Kidney epithelial cell (primary cell): ENCODE measurements at regions not wholly inside any gene's neighbourhood (a gene's known extent, or its start where the extent isn't known, plus 50 kb on each side); places are given as distances from the start of the nearest gene placed in this dataset.

ENCODE experiments used
- DNase-seq: peaks from one replicate; pipeline ENCODE4 v3.0.0-alpha.2; 2010; ENCODE audit warnings: low read depth
- H3K27me3 ChIP-seq: 2 replicates; pipeline ENCODE4 v1.6.0; 2011; ENCODE audit warnings: low read length; ENCODE audit not compliant: control insufficient read depth, insufficient read depth
- H3K36me3 ChIP-seq: 2 replicates; pipeline ENCODE4 v1.5.1; 2011; ENCODE audit warnings: low read length; ENCODE audit not compliant: control insufficient read depth, insufficient read depth
- H3K4me3 ChIP-seq: 2 replicates; pipeline ENCODE4 v1.5.1; 2011; ENCODE audit warnings: low read depth, mild to moderate bottlenecking, control low read depth, low read length
- TF ChIP-seq, protein P1 (sequence below): IDR thresholded peaks from 2 replicates; pipeline ENCODE4 v1.5.1; 2011; ENCODE audit warnings: mild to moderate bottlenecking, moderate library complexity, low read length, control low read depth, inconsistent platforms; ENCODE audit not compliant: insufficient read depth, poor library complexity, severe bottlenecking

DNA sequence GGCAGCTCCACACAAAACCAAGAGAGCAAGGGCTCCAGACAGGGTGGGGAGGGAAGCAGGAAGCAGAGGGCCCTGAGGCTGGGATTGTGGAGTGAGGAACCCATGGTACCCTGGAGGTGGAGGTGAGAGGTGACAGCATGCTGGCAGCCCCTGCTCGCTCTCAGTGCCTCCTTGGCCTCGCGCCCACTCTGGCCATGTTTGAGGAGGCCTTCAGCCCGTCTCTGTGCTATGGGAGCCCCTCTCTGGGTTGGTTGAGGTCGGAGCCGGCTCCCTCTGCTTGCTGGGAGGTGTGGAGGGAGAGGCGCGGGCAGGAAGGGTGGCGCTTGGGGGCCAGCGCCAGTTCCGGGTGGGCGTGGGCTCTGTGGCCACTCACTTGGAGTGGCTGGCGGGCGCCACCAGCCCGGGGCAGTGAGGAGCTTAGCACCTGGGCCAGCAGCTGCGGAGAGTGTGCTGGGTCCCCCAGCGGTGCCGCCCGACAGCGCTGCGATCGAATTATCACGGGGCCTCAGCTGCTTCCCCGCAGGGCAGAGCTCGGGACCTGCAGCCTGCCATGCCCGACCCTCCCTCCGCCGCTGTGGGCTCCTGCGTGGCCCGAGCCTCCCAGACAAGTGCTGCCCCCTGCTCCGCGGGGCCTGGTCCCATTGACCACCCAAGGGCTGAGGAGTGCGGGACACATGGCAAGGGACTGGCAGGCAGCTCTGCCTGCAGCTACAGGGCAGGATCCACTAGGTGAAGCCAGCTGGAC is 196.0 kb downstream of the DACT1 start:
- TF ChIP-seq, protein P1, sequence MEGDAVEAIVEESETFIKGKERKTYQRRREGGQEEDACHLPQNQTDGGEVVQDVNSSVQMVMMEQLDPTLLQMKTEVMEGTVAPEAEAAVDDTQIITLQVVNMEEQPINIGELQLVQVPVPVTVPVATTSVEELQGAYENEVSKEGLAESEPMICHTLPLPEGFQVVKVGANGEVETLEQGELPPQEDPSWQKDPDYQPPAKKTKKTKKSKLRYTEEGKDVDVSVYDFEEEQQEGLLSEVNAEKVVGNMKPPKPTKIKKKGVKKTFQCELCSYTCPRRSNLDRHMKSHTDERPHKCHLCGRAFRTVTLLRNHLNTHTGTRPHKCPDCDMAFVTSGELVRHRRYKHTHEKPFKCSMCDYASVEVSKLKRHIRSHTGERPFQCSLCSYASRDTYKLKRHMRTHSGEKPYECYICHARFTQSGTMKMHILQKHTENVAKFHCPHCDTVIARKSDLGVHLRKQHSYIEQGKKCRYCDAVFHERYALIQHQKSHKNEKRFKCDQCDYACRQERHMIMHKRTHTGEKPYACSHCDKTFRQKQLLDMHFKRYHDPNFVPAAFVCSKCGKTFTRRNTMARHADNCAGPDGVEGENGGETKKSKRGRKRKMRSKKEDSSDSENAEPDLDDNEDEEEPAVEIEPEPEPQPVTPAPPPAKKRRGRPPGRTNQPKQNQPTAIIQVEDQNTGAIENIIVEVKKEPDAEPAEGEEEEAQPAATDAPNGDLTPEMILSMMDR: no peak
- no peaks in the 10 kb centered on the region for H3K27me3 ChIP-seq
- no peak for DNase-seq
- H3K36me3 ChIP-seq: no peaks in the 10 kb centered on the region
- no peak overlapping the region for H3K4me3 ChIP-seq

DNA sequence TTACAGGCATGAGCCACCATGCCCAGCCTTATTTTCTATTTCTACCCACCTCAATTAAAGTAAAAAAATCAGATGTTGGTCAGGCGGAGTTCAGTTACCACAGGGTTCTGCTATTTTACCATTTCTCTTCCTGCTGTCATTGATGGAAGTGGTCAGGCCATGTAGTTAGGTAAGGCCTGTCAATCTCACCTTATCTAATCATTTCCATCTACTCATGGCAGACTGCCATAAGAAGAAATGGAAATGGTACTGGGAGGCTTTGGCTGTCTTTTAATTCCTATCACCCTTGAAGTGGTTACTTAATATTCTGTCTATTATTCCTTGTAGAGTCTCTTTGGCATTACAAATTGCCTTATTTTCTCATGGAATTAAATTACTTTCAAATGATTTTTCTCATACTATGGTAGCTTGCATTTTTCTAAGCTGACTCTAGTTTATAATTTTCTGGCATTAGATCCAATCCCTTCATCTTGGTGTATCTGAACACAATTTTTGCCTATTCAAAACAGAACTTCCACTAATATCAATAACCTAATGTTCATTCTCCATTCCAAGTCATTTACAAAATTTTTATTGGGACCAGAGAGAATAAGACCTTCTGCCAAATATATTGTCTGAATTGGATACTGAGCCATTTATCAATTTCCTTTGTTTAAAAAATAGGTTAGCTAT is 198.7 kb downstream of the DACT1 start:
- Histone ChIP-seq H3K36me3 (no peaks in the 10 kb centered on the region), H3K4me3 (no peak overlapping the region), H3K27me3 (no peaks in the 10 kb centered on the region)
- TF ChIP-seq, protein P1: no peak
- no peak for DNase-seq

DNA sequence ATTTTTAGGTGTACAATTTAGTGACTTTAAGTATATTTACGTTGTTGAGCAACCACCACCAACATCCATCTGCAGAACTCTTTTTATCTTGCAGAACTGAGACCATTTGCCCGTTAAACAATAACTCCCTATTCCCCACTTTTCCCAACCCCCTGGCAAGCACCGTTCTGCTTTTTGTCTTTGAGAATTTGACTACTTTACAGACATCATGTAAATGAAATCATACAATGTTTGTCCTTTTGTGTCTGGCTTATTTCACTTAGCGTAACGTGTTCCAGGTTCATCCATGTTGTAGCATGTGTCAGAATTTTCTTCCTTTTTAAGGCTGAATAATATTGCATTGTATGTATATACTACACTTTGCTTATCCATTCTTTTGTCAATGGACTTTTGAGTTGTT is 201.5 kb downstream of the DACT1 start:
- no peak for DNase-seq
- Histone ChIP-seq H3K36me3 (no peaks in the 10 kb centered on the region), H3K27me3 (no peaks in the 10 kb centered on the region), H3K4me3 (no peak overlapping the region)
- TF ChIP-seq, protein P1: no peak

DNA sequence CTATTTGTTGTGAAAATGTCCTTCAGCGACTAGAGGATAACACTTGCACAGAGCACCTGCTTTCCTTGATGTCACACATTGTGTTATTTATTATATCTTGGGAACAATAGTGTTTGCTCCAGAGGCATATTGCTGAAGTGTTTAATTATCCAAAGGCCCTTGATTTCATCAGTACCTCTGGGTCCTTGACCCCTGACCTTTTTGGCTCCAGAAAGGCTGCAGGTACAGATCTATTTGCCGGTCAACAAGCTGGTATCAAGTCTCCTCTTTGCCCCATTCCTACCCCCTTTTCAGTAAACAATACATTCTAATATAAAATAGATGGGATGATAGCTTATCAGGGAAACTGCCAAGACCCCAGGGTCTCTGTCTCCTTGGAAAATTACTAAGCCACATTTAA is 206.8 kb downstream of the DACT1 start:
- H3K4me3 ChIP-seq: no peak overlapping the region
- no peaks in the 10 kb centered on the region for H3K36me3 ChIP-seq
- DNase-seq: no peak
- H3K27me3 ChIP-seq: no peaks in the 10 kb centered on the region
- TF ChIP-seq, protein P1: no peak

DNA sequence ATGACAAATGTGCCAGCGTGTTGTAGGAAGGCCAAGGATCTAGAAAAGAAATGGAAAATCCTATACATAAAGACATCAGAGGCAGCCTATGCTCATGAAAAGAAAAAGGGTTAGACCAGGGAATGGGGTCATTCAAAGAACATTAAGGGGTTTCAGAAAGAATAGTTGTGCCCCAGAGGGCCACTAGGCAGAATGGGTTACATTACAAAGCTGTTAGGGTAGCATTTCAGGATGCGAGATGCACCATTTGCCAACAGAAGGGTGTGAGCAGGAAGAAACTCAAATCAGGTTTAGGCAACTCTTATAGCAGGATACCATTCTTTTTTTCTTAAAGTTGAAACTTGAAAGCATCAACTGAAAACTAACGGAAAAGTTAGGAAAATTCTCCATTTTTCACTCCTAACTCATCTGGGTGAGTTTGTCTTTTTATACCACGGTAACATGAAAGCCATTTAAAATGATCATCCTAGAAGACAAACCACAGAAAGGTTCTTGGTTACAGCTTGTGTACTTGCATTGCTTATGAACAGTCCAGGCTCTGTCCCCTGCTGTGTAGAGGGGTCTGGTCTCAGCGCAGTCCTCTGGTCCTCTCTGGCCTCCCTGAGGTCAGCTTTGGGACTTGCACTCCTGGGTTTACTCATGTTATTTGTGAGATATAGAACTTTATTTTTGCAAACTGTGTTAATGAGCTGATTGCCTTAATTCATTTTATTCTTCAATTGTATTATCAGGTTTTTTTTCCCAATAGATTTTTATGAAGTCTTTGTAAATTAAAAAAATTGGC is 209.1 kb downstream of the DACT1 start:
- no peak for DNase-seq
- H3K36me3 ChIP-seq: no peaks in the 10 kb centered on the region
- TF ChIP-seq, protein P1: no peak
- H3K4me3 ChIP-seq: no peak overlapping the region
- H3K27me3 ChIP-seq: no peaks in the 10 kb centered on the region
